Immature natural killer cell (primary cell): ENCODE measurements at regions not wholly inside any gene's neighbourhood (a gene's known extent, or its start where the extent isn't known, plus 50 kb on each side); places are given as distances from the start of the nearest gene placed in this dataset.

Experiments
- DNase-seq, 3 donors: peaks; one replicate each; pipeline ENCODE4 v3.0.0; 2022; ENCODE audit warnings: mixed read lengths in 1 of 3
- H3K27ac Mint-ChIP-seq, 6 donors: one replicate each; pipeline ENCODE4 v1.8.0; 2020; ENCODE audit warnings: mixed read lengths in 6 of 6, mild to moderate bottlenecking in 5 of 6, inconsistent platforms in 4 of 6, moderate library complexity in 3 of 6
- H3K27me3 Mint-ChIP-seq, 3 donors: one replicate each; pipeline ENCODE4 v1.8.0; 2020 to 2021; ENCODE audit warnings: low read depth in 3 of 3, mild to moderate bottlenecking in 3 of 3, mixed read lengths in 3 of 3, moderate library complexity in 3 of 3, inconsistent platforms in 1 of 3
- H3K36me3 Mint-ChIP-seq, 3 donors: one replicate each; pipeline ENCODE4 v1.8.0; 2020; ENCODE audit warnings: mixed read lengths in 3 of 3, inconsistent platforms in 2 of 3, mild to moderate bottlenecking in 2 of 3
- H3K4me1 Mint-ChIP-seq, 2 donors: one replicate each; pipeline ENCODE4 v1.8.0; 2020; ENCODE audit warnings: inconsistent platforms in 2 of 2, mild to moderate bottlenecking in 2 of 2, mixed read lengths in 2 of 2, moderate library complexity in 1 of 2
- H3K4me3 Mint-ChIP-seq, 5 donors: one replicate each; pipeline ENCODE4 v1.8.0; 2020; ENCODE audit warnings: mild to moderate bottlenecking in 5 of 5, mixed read lengths in 5 of 5, inconsistent platforms in 3 of 5, moderate library complexity in 3 of 5
- H3K9me3 Mint-ChIP-seq, 6 donors: one replicate each; pipeline ENCODE4 v1.8.0; 2020; ENCODE audit warnings: mild to moderate bottlenecking in 6 of 6, mixed read lengths in 6 of 6, inconsistent platforms in 4 of 6, moderate library complexity in 3 of 6

DNA sequence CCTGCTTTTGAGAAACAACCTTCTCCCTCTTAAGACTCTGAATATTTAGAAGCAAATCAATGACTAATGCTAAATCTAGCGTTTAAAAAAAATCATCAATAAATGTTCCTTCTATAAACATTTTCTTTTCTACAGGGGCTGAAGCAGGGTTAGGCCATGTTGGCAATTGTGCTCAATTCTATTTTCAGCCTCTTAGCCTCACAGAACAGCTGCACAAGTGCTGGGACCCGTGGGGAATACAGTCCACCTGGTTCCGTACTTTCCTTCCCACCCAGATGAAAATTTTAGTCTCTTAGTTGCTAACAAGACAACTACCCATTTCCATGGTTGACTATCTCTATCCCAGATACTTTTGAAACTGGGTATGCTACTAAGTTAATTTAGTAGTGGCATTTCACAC, 138.6 kb downstream of the RPS12 start:
- DNase-seq: no peak
- Mint-ChIP-seq H3K4me3 (no peak overlapping the region), H3K36me3 (no peaks in the 10 kb centered on the region), H3K27ac (no peak overlapping the region), H3K9me3 (no peaks in the 10 kb centered on the region), H3K4me1 (no peaks in the 10 kb centered on the region), H3K27me3 (peaks cover 0 to 14% (median 4%) of the 10 kb centered on the region in 3 donors)

DNA sequence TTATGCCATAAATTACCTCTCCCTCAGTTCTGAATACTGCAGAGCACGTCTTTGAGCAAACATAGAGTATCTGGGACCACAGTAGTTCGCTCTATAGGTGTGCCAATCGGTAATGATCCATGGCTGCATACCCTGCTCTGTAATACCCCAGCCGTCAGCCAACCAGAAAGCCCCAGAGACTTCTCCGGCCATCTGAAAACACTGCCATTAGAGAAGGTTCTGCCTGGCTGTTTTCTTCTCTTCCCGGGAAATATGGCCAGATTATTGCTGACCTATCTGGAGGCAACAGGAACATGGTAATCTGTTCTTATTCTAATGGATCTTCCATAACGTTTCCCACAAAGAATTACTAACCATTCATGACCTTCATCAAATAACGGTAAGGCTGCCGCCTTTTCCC, 139.9 kb downstream of the RPS12 start:
- no peaks in the 10 kb centered on the region for H3K36me3 Mint-ChIP-seq
- no peak overlapping the region for H3K27ac Mint-ChIP-seq

DNA sequence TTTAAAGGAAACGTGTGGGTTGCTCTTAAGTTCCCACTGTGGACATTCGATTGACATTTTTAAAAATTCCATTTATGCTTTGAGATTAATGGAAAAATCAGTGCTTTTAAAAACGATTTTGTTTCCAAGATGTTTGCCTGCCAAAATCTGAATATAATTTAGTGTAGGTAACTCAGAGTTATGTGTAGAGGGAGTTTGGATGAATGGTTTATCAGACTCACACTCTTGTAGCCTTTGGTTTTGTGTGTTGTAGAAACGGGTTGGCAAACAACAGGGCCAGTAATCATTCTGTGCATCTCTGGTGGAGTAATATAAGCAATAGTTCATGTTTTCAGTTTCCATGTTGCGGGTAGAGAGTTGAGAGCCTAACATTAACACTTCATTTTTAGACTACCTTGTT, 140.6 kb downstream of the RPS12 start:
- Mint-ChIP-seq H3K27ac (no peak overlapping the region), H3K9me3 (no peaks in the 10 kb centered on the region), H3K4me3 (no peak overlapping the region), H3K36me3 (no peaks in the 10 kb centered on the region), H3K27me3 (peaks cover 0 to 10% (median 3%) of the 10 kb centered on the region in 3 donors), H3K4me1 (no peaks in the 10 kb centered on the region)
- DNase-seq: no peak

More for the DNA sequence above, 139.9 kb downstream of the RPS12 start:
- Mint-ChIP-seq H3K27me3 (peaks cover 0 to 14% (median 3%) of the 10 kb centered on the region in 3 donors), H3K4me3 (no peak overlapping the region), H3K9me3 (no peaks in the 10 kb centered on the region), H3K4me1 (no peaks in the 10 kb centered on the region)
- DNase-seq: no peak

DNA sequence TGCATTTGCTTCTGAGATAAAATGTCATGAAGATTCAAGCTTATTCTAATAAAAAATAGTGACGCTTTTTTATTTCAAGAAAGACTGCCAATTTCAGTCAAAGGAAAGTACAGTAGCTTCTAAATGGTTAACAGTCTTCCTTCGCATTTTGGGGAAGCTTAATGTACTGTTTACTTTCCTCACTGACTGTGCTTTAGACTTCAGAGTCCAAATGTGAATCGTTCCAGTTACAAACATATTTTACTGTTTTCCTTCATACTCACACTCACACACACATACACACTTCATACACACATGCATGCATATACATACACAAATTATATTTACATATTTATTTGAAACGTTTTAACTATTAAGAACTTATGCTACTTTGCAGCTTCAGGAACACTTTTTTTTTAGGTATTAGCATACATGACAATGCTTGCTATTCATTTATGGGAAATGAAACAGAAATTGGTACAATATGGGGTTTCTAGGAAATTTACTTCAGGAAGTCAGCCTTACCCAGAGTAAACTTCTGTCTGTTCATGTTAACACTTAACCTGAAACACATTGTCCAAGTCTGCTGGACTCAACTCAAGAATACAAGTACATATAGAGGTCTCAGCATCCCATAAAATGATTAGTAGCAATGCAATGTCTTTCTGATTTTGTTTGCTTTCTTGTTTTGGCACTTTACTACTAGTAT, 145.4 kb downstream of the RPS12 start:
- no peak for DNase-seq
- peaks cover 3 to 12% (median 4%) of the 10 kb centered on the region in 3 donors for H3K27me3 Mint-ChIP-seq
- H3K27ac Mint-ChIP-seq: no peak overlapping the region
- no peaks in the 10 kb centered on the region for H3K36me3 Mint-ChIP-seq
- H3K9me3 Mint-ChIP-seq: no peaks in the 10 kb centered on the region
- no peak overlapping the region for H3K4me3 Mint-ChIP-seq
- H3K4me1 Mint-ChIP-seq: no peaks in the 10 kb centered on the region

DNA sequence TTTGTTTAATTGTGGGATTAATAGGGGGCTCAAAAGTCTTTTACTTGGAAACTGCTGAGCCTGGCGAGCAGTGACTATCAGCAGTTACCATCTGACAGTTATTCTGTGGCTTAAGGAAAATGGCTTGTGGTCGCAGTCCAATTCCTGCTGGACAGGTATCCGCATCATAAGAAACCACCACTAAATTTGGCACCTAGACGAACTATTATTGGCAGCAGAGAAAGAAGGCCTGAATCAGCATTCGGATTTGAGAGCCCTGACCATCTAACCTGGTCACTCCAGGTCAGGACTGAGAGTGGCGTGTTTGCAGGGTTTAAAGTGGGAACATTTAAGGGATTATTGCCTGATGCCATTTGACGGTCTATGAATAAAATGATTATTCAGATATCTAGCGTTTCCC, 146.4 kb downstream of the RPS12 start:
- H3K9me3 Mint-ChIP-seq: no peaks in the 10 kb centered on the region
- no peaks in the 10 kb centered on the region for H3K4me1 Mint-ChIP-seq
- no peak for DNase-seq
- H3K27ac Mint-ChIP-seq: no peak overlapping the region
- H3K27me3 Mint-ChIP-seq: peaks cover 2 to 12% (median 3%) of the 10 kb centered on the region in 3 donors
- H3K36me3 Mint-ChIP-seq: no peaks in the 10 kb centered on the region
- no peak overlapping the region for H3K4me3 Mint-ChIP-seq

DNA sequence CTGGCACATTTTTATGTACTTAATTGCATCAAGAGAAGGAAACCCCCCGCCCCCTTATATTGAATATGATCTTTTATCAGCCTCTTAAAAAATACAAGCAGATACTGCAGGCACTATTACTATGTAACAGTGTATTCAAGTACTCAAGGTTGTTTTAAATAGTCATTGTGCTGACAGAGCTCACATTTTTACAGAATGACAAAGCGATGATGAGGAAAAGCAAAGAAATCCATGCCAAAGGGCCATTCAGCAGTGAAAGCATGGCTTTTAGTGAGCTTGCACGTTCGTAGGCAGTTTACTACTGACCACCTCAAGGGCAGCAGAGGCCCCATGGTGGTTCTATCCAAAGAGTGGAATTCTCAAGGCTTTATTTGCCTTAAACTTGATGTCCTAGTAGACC, 146.8 kb downstream of the RPS12 start:
- H3K9me3 Mint-ChIP-seq: no peaks in the 10 kb centered on the region
- H3K4me3 Mint-ChIP-seq: no peak overlapping the region
- H3K36me3 Mint-ChIP-seq: no peaks in the 10 kb centered on the region
- H3K27me3 Mint-ChIP-seq: peaks cover 2 to 12% (median 3%) of the 10 kb centered on the region in 3 donors
- H3K27ac Mint-ChIP-seq: no peak overlapping the region
- DNase-seq: no peak
- no peaks in the 10 kb centered on the region for H3K4me1 Mint-ChIP-seq

DNA sequence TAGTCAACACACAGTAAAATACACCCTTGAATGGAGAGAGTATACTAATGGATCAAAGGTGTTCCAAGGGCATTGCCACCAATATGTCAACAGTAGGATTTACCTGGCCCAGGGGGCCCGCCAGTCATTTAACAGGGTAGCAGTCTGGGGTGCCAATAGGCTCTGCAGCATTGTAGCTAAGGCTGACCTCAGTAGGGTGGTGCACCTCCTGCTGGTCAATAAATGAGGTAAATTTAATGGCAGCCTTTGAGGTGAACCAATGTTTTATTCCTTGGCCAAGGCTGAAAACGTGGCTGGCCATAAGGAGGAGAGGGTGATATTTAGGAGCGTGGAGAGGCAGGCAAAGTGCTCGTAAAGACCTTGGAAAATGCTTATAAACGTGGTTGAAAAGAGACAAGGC, 147.2 kb downstream of the RPS12 start:
- no peak overlapping the region for H3K27ac Mint-ChIP-seq
- no peaks in the 10 kb centered on the region for H3K36me3 Mint-ChIP-seq
- peaks cover 2 to 12% (median 3%) of the 10 kb centered on the region in 3 donors for H3K27me3 Mint-ChIP-seq
- no peak for DNase-seq
- no peaks in the 10 kb centered on the region for H3K9me3 Mint-ChIP-seq
- no peaks in the 10 kb centered on the region for H3K4me1 Mint-ChIP-seq
- H3K4me3 Mint-ChIP-seq: no peak overlapping the region

DNA sequence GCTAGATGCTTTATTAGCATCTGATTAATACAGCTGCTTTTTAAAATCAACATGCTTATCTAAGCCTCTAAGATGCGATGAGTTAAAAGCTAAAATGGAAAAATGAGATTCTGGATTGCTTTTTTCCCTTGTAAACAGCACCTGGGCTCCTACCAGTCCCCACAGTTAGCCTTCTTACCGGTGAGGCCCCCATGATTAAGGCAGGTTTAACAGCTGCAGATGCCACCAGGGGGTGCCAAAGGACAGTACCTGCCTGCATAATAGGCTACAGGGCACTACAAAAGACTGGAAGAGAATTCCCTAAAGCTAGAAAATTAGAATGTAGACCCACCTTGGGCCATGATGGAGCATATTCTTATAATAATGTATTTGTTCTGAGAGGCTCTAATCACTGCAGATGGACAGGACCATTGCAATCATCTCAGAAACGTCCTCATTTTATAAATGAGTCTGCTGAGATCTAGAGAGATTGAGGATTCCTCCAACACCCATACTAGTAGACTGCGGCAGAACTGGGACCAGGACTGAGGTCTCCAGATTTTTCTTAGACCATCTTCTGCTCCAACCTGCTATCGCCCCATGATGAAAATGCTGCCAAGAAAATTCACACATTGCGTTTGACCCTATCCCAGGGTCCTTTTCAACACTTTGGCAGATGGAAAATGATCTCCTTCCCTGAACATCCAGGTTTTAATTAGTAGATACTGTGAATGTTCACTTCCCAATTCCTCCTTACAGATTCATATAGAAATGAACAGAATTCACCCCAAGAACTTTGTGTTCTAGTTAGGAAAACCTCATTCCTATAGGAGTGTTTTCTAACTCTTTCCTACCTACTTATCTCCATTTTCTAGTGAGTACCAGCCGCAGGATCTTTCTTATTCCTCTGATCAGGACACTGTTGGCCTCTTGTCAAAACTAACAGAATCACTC, 148.8 kb downstream of the RPS12 start:
- H3K9me3 Mint-ChIP-seq: no peaks in the 10 kb centered on the region
- H3K27me3 Mint-ChIP-seq: peaks cover 2 to 10% (median 3%) of the 10 kb centered on the region in 3 donors

DNA sequence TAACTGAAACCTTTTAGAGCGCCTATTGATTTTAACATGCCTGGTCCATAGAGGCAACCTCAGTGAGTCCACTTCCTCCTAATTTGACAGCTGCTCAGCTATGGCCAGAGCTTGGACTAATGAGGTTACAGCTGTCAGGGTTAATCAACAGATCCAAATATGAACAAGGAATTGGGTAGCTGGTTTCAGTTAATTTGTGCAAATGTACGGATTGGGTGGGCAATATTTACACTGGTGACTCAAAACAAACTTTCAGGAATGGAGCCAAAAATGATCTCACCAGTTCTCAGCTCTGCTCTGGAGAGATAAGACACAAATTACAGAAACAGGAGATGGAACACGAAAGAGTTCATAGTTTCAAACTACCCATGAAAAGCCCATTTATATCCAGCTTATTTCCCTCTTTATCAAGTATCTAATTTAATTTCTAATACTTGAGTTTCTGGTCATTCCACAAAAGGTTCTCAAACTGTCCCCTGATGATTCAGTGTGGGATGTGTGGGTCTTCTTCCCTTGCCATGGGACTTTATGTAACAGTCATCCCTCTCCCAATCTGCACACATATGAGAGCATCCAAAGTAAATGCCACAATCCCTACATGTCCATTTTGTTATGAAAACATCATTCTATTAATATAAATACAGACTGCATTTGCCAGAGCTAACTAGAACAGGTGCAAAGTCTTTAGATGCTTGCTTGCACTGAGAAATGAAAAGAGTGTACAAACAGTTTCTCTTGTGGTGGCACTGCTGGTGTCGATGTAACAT, 149.9 kb downstream of the RPS12 start:
- no peaks in the 10 kb centered on the region for H3K9me3 Mint-ChIP-seq
- peaks cover 2 to 10% (median 3%) of the 10 kb centered on the region in 3 donors for H3K27me3 Mint-ChIP-seq
- no peak overlapping the region for H3K4me3 Mint-ChIP-seq
- H3K36me3 Mint-ChIP-seq: no peaks in the 10 kb centered on the region
- H3K4me1 Mint-ChIP-seq: no peaks in the 10 kb centered on the region
- no peak overlapping the region for H3K27ac Mint-ChIP-seq
- DNase-seq: no peak

More for the DNA sequence above, 148.8 kb downstream of the RPS12 start:
- no peaks in the 10 kb centered on the region for H3K4me1 Mint-ChIP-seq
- DNase-seq: peak in 2 of 3 donors; percentile 17 to 25
- H3K36me3 Mint-ChIP-seq: no peaks in the 10 kb centered on the region
- no peak overlapping the region for H3K27ac Mint-ChIP-seq
- H3K4me3 Mint-ChIP-seq: no peak overlapping the region

DNA sequence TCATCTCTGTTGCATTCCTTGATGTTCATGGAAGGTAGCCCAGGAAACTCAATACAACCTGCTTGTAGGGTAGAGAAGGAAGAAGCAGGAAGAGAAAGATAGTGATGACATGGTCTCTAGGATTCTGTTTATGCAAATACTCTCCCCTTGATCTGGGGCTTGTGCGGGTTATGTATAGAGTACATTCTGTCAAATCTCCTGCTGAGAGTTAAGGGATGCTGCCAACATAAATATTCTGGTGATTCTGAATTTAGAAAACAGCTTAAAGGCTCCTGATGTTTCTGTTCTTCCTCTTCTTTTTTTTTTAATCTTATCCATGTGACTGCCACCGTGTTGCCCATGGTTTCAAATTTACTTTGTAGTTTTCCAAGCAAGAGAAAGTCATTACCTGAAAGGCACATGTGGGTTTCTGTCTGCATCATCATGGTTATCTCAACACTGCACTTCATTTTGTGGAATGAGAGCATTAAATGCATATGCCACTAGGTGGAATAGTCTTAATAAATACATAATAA, 150.6 kb downstream of the RPS12 start:
- H3K27me3 Mint-ChIP-seq: peaks cover 2 to 10% (median 3%) of the 10 kb centered on the region in 3 donors
- H3K4me1 Mint-ChIP-seq: no peaks in the 10 kb centered on the region
- no peak for DNase-seq
- no peak overlapping the region for H3K4me3 Mint-ChIP-seq
- H3K9me3 Mint-ChIP-seq: no peaks in the 10 kb centered on the region
- H3K27ac Mint-ChIP-seq: no peak overlapping the region
- H3K36me3 Mint-ChIP-seq: no peaks in the 10 kb centered on the region

DNA sequence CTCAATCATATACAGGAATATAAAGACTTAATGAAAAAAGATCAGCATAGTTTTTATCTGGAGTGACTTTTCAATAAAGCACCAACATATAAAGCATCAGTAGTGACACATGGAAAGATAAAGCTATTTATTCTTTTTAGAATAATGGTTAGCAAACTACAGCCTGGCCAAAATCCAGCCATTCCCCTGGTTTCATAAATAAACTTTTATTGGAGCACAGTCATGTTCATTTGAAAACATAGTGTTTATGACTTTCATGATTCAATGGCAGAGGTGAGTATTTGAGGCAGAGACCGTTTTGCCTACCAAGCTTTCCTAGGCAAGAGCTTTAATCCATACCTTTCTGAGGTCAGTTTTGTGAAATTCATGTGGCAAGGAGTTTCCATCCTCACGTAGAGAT, 153.5 kb downstream of the RPS12 start:
- no peak for DNase-seq
- Mint-ChIP-seq H3K4me3 (no peak overlapping the region), H3K27ac (no peak overlapping the region), H3K36me3 (no peaks in the 10 kb centered on the region), H3K27me3 (peaks cover 0 to 2% (median 0%) of the 10 kb centered on the region in 3 donors), H3K9me3 (no peaks in the 10 kb centered on the region), H3K4me1 (no peaks in the 10 kb centered on the region)

DNA sequence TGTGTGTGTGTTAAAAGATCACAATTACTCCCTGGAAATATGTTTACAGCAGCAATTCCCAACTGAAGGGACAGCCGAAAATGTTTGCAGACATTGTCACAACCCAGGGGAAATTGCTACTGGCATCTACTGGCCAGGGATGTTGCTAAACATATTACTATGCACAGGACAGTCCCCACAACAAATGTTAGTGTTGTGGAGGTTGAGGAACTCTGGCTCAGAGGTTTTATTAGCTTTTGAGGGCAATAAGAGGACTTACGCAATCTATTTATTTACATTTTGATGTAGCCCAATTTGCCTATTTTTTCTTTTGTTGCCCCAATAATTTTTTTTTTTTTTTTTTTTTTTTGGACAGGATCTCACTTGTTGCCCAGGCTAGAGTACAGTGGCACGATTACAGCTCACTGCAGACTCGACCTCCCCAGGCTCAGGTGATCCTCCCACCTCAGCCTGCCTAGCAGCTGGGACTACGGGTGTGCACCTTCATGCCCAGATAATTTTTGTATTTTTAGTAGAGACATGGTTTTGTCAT, 154.1 kb downstream of the RPS12 start:
- Mint-ChIP-seq H3K9me3 (no peaks in the 10 kb centered on the region), H3K36me3 (no peaks in the 10 kb centered on the region), H3K4me1 (no peaks in the 10 kb centered on the region), H3K27ac (no peak overlapping the region), H3K4me3 (no peak overlapping the region), H3K27me3 (no peaks in the 10 kb centered on the region)
- no peak for DNase-seq

DNA sequence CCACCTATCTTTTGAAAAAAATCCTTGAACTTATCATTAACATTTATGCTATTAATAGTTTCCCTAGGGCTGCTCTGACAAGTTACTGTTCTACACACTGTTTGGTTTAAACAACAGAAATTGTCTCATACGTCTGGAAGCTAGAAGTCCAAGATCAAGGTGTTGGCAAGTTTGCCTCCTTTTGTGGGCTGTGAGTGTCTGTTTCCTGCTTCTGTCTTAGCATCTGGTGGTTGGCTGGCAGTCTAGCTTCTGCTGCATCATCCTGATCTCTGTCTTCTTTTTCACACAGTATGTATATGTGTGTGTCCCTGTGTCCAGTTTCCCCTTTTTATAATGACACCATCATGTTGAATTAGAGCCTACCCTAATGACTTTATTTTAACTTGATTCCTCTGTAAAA, 154.8 kb downstream of the RPS12 start:
- H3K27ac Mint-ChIP-seq: no peak overlapping the region
- no peaks in the 10 kb centered on the region for H3K9me3 Mint-ChIP-seq
- no peak overlapping the region for H3K4me3 Mint-ChIP-seq
- DNase-seq: no peak
- no peaks in the 10 kb centered on the region for H3K27me3 Mint-ChIP-seq
- H3K36me3 Mint-ChIP-seq: no peaks in the 10 kb centered on the region
- no peaks in the 10 kb centered on the region for H3K4me1 Mint-ChIP-seq
